Hepatocyte (in vitro differentiated cells): ENCODE measurements at regions not wholly inside any gene's neighbourhood (a gene's known extent, or its start where the extent isn't known, plus 50 kb on each side); places are given as distances from the start of the nearest gene placed in this dataset.

Experiments
- CTCF ChIP-seq: fragments of 200-600 bp; sonication (generic); IDR thresholded peaks from 2 replicates; pipeline ENCODE4 v1.5.1; 2016; ENCODE audit warnings: antibody characterized with exemption, mild to moderate bottlenecking; ENCODE audit not compliant: poor library complexity
- EZH2 ChIP-seq: fragments of 200-600 bp; sonication (generic); IDR thresholded peaks from 2 replicates; pipeline ENCODE4 v1.6.1; 2016; ENCODE audit warnings: antibody characterized with exemption, mild to moderate bottlenecking, borderline replicate concordance

DNA sequence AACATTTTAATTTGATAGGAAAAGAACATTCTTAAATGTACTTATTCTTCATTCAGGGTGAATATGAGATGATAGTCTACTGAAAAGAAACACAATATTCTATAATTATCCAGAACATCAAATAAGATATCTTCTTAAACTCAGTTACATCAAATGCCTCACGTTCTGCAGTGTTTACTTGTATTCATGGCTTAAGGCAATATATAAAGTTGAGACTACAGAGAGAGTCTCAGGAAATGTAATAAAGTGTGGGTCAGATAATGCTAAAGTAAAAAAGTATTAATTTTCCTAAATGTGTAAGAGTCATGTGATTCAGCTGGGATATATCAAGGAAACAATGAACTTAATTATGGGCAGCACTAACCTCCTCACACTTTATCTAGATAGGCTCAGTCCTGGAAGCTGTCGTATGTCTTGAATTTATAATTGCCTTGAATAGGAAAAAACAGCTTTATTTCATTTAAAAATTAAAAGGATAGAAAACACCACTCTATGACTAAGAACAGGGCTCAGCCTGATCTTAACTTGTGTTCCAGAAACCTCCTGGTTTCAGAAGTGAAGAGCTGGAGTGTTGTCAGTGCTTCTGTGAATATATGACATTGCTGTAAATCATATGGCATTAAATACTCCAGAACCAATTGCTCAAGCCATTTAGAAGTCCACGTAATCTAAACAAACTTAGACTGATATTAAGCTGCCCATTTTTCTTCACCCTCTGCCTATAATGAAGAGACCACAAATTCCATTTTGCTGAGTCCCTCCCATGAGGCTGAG is 240.2 kb downstream of the FSIP2 start:
- TF ChIP-seq CTCF (no peak), EZH2 (no peak)
